OCI-LY1 (cell line): ENCODE measurements at regions not wholly inside any gene's neighbourhood (a gene's known extent, or its start where the extent isn't known, plus 50 kb on each side); places are given as distances from the start of the nearest gene placed in this dataset.
"Not testable (repeated sequence)": the region's sequence is repeated elsewhere in the genome, so short reads cannot be mapped to it uniquely, and the experiment has no call there.

Experiments used
- EZH2 ChIP-seq: fragments of 200-600 bp; sonication (generic), shearing (Covaris generic); IDR thresholded peaks from 2 replicates; pipeline ENCODE4 v1.8.0; 2017; ENCODE audit warnings: borderline replicate concordance, mixed run types, mild to moderate bottlenecking, antibody characterized with exemption, low read length, moderate library complexity, mixed read lengths
- TF ChIP-seq, protein P1 (sequence below): fragments of 200-600 bp; sonication (generic), shearing (Covaris generic); IDR thresholded peaks from 2 replicates; pipeline ENCODE4 v1.5.1; 2017; ENCODE audit warnings: mild to moderate bottlenecking, antibody characterized with exemption, low read length, moderate library complexity, mixed read lengths

- TF ChIP-seq, protein P1, sequence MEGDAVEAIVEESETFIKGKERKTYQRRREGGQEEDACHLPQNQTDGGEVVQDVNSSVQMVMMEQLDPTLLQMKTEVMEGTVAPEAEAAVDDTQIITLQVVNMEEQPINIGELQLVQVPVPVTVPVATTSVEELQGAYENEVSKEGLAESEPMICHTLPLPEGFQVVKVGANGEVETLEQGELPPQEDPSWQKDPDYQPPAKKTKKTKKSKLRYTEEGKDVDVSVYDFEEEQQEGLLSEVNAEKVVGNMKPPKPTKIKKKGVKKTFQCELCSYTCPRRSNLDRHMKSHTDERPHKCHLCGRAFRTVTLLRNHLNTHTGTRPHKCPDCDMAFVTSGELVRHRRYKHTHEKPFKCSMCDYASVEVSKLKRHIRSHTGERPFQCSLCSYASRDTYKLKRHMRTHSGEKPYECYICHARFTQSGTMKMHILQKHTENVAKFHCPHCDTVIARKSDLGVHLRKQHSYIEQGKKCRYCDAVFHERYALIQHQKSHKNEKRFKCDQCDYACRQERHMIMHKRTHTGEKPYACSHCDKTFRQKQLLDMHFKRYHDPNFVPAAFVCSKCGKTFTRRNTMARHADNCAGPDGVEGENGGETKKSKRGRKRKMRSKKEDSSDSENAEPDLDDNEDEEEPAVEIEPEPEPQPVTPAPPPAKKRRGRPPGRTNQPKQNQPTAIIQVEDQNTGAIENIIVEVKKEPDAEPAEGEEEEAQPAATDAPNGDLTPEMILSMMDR, result not testable (repeated sequence)
- not testable (repeated sequence) for TF ChIP-seq EZH2
These were observed 61.7 kb downstream of the RHOU start for GRCh38 chr1:228796945-228797344.
